Subcutaneous abdominal adipose tissue (tissue), 5 donors: ENCODE measurements at regions not wholly inside any gene's neighbourhood (a gene's known extent, or its start where the extent isn't known, plus 50 kb on each side); places are given as distances from the start of the nearest gene placed in this dataset.

ENCODE experiments used
- H3K27ac ChIP-seq: one replicate; pipeline ENCODE4 v1.7.0; 2013; ENCODE audit warnings: low read depth, mild to moderate bottlenecking, inconsistent platforms, low read length, moderate library complexity
- H3K27me3 ChIP-seq, 5 donors: one replicate each; pipeline ENCODE4 v1.7.0; 2013; ENCODE audit warnings: low read length in 5 of 5, inconsistent platforms in 1 of 5; ENCODE audit not compliant: control insufficient read depth in 5 of 5, insufficient read depth in 4 of 5
- H3K36me3 ChIP-seq, 5 donors: one replicate each; pipeline ENCODE4 v1.7.0; 2013; ENCODE audit warnings: low read length in 5 of 5; ENCODE audit not compliant: control insufficient read depth in 5 of 5, insufficient read depth in 5 of 5
- H3K4me1 ChIP-seq, 5 donors: one replicate each; pipeline ENCODE4 v1.7.0; 2013; ENCODE audit warnings: low read length in 5 of 5, mild to moderate bottlenecking in 3 of 5, moderate library complexity in 1 of 5; ENCODE audit not compliant: control insufficient read depth in 5 of 5, insufficient read depth in 5 of 5
- H3K4me3 ChIP-seq, 5 donors: one replicate each; pipeline ENCODE4 v1.7.0; 2013; ENCODE audit warnings: low read length in 5 of 5, low read depth in 1 of 5
- H3K9ac ChIP-seq, 5 donors: one replicate each; pipeline ENCODE4 v1.7.0; 2013; ENCODE audit warnings: low read length in 5 of 5, mild to moderate bottlenecking in 4 of 5, moderate library complexity in 3 of 5
- H3K9me3 ChIP-seq, 5 donors: one replicate each; pipeline ENCODE4 v1.7.0; 2013; ENCODE audit warnings: low read length in 5 of 5; ENCODE audit not compliant: control insufficient read depth in 5 of 5
- donor health status: healthy.
- donor health status: healthy.
- donor health status: healthy.
- donor health status: healthy.
- donor health status: healthy.

GRCh38 chr6:113171882-113172281 lies 685.3 kb upstream of the MARCKS start:
- H3K4me1 ChIP-seq, result peaks cover 0 to 16% (median 11%) of the 10 kb centered on the region in 5 donors
- H3K9me3 ChIP-seq, result peaks cover 0 to 4% (median 0%) of the 10 kb centered on the region in 5 donors
- H3K27me3 ChIP-seq, result no peaks in the 10 kb centered on the region
- no peaks in the 10 kb centered on the region for H3K36me3 ChIP-seq
- H3K27ac ChIP-seq, result no peak overlapping the region
- no peak overlapping the region for H3K4me3 ChIP-seq
- H3K9ac ChIP-seq, result no peak overlapping the region

GRCh38 chr6:113172531-113172966 lies 684.6 kb upstream of the MARCKS start:
- H3K27me3 ChIP-seq, result no peaks in the 10 kb centered on the region
- no peak overlapping the region for H3K9ac ChIP-seq
- peaks cover 0 to 4% (median 0%) of the 10 kb centered on the region in 5 donors for H3K9me3 ChIP-seq
- no peak overlapping the region for H3K4me3 ChIP-seq
- no peak overlapping the region for H3K27ac ChIP-seq
- no peaks in the 10 kb centered on the region for H3K36me3 ChIP-seq
- H3K4me1 ChIP-seq, result peaks cover 0 to 16% (median 11%) of the 10 kb centered on the region in 5 donors

- H3K27ac ChIP-seq, result no peak overlapping the region
- no peaks in the 10 kb centered on the region for H3K9me3 ChIP-seq
- no peaks in the 10 kb centered on the region for H3K36me3 ChIP-seq
- no peak overlapping the region for H3K4me3 ChIP-seq
- no peaks in the 10 kb centered on the region for H3K4me1 ChIP-seq
- H3K9ac ChIP-seq, result no peak overlapping the region
- no peaks in the 10 kb centered on the region for H3K27me3 ChIP-seq
Measured at GRCh38 chr6:113178349-113178748, 678.8 kb upstream of the MARCKS start.

- H3K9me3 ChIP-seq, result no peaks in the 10 kb centered on the region
- H3K4me1 ChIP-seq, result peaks cover 0 to 4% (median 0%) of the 10 kb centered on the region in 5 donors
- no peak overlapping the region for H3K27ac ChIP-seq
- no peak overlapping the region for H3K4me3 ChIP-seq
- H3K9ac ChIP-seq, result no peak overlapping the region
- H3K36me3 ChIP-seq, result no peaks in the 10 kb centered on the region
- H3K27me3 ChIP-seq, result no peaks in the 10 kb centered on the region
Measured at GRCh38 chr6:113181164-113181563, 676.0 kb upstream of the MARCKS start.

- Histone ChIP-seq H3K27ac (no peak overlapping the region), H3K4me3 (no peak overlapping the region), H3K9me3 (no peaks in the 10 kb centered on the region), H3K9ac (no peak overlapping the region), H3K36me3 (no peaks in the 10 kb centered on the region), H3K4me1 (peaks cover 0 to 4% (median 0%) of the 10 kb centered on the region in 5 donors), H3K27me3 (no peaks in the 10 kb centered on the region)
Measured at GRCh38 chr6:113182370-113183141, 674.6 kb upstream of the MARCKS start.

- Histone ChIP-seq H3K4me3 (no peak overlapping the region), H3K27ac (no peak overlapping the region), H3K9me3 (no peaks in the 10 kb centered on the region), H3K9ac (no peak overlapping the region), H3K27me3 (no peaks in the 10 kb centered on the region), H3K36me3 (no peaks in the 10 kb centered on the region), H3K4me1 (peaks cover 0 to 4% (median 0%) of the 10 kb centered on the region in 5 donors)
Measured at GRCh38 chr6:113184291-113184690, 672.9 kb upstream of the MARCKS start.

GRCh38 chr6:113184736-113185135 lies 672.4 kb upstream of the MARCKS start:
- Histone ChIP-seq H3K36me3 (no peaks in the 10 kb centered on the region), H3K9ac (no peak overlapping the region), H3K4me3 (no peak overlapping the region), H3K27me3 (no peaks in the 10 kb centered on the region), H3K4me1 (peaks cover 0 to 4% (median 0%) of the 10 kb centered on the region in 5 donors), H3K9me3 (no peaks in the 10 kb centered on the region), H3K27ac (no peak overlapping the region)

- H3K4me1 ChIP-seq, result peaks cover 0 to 4% (median 0%) of the 10 kb centered on the region in 5 donors
- H3K9ac ChIP-seq, result no peak overlapping the region
- H3K4me3 ChIP-seq, result no peak overlapping the region
- no peaks in the 10 kb centered on the region for H3K36me3 ChIP-seq
- H3K27ac ChIP-seq, result no peak overlapping the region
- no peaks in the 10 kb centered on the region for H3K27me3 ChIP-seq
- no peaks in the 10 kb centered on the region for H3K9me3 ChIP-seq
Measured at GRCh38 chr6:113185299-113185698, 671.8 kb upstream of the MARCKS start.

- Histone ChIP-seq H3K27me3 (no peaks in the 10 kb centered on the region), H3K27ac (no peak overlapping the region), H3K9ac (no peak overlapping the region), H3K4me1 (peaks cover 0 to 4% (median 0%) of the 10 kb centered on the region in 5 donors), H3K36me3 (no peaks in the 10 kb centered on the region), H3K4me3 (no peak overlapping the region), H3K9me3 (peaks cover 0 to under 1% (median 0%) of the 10 kb centered on the region in 5 donors)
Measured at GRCh38 chr6:113187661-113188060, 669.5 kb upstream of the MARCKS start.

- Histone ChIP-seq H3K36me3 (no peaks in the 10 kb centered on the region), H3K27me3 (no peaks in the 10 kb centered on the region), H3K9ac (no peak overlapping the region), H3K27ac (no peak overlapping the region), H3K4me1 (peaks cover 0 to 4% (median 0%) of the 10 kb centered on the region in 5 donors), H3K9me3 (peaks cover 0 to 4% (median 0%) of the 10 kb centered on the region in 5 donors), H3K4me3 (no peak overlapping the region)
Measured at GRCh38 chr6:113188962-113189361, 668.2 kb upstream of the MARCKS start.
